H7 (cell line): ENCODE measurements at regions not wholly inside any gene's neighbourhood (a gene's known extent, or its start where the extent isn't known, plus 50 kb on each side); places are given as distances from the start of the nearest gene placed in this dataset.
A peak's percentile ranks its signal among the peaks of the same experiment; 100 is the strongest.
"Not testable (repeated sequence)": the region's sequence is repeated elsewhere in the genome, so short reads cannot be mapped to it uniquely, and the experiment has no call there.

Source experiments
- DNase-seq: peaks from one replicate; pipeline ENCODE4 v3.0.0; 2012
- H3K27me3 ChIP-seq: 2 replicates; pipeline ENCODE4 v1.6.0; 2011; ENCODE audit warnings: mild to moderate bottlenecking, low read length; ENCODE audit not compliant: control insufficient read depth, insufficient read depth
- H3K36me3 ChIP-seq: replicated peaks from 2 replicates; pipeline ENCODE4 v1.5.1; 2011; ENCODE audit warnings: low read length; ENCODE audit not compliant: control insufficient read depth, insufficient read depth
- H3K4me3 ChIP-seq: 2 replicates; pipeline ENCODE4 v1.5.1; 2011; ENCODE audit warnings: low read depth, mild to moderate bottlenecking, control low read depth, low read length, moderate library complexity; ENCODE audit not compliant: insufficient read depth

DNA sequence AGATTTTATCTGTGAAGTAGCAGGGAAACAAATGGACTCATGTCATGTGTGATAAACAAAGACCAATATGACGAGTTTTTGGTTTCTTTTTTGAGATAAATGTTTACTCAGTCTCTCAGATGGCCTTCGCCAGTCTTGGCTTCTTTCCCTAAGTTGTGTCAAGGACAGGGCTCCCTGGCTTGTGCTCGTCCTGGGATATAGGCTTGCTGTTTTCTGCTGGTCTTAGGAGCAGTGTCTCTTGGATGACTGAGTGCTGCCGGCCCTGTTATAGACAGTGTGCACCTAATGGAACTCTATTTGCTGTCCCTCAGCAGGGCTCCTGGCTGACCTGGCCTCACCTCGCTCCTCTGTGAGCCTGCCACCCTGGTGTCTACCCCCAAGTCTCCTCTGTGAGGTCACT is 324.1 kb upstream of the SYNCRIP start:
- no peaks in the 10 kb centered on the region for H3K36me3 ChIP-seq
- no peak overlapping the region for H3K4me3 ChIP-seq
- no peak for DNase-seq
- H3K27me3 ChIP-seq, result no peaks in the 10 kb centered on the region

DNA sequence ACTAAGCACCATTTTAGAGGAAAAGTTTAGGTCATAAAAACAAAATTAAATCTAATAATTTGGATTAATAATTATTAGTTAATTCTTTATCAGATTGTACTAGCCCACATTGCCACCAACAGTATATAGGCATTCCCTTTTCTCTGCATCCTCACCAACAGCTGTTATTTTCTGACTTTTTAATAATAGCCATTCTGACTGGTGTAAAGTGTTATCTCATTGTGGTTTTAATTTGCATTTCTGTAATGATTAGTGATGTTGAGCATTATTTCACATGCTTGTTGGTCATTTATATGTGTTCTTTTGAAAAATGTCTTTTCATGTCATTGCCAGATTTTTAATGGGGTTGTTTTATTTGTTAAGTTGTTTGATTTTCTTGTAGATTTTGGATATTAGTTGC is 319.1 kb upstream of the SYNCRIP start:
- no peaks in the 10 kb centered on the region for H3K36me3 ChIP-seq

GRCh38 chr6:85961125-85961524 is 318.4 kb upstream of the SYNCRIP start:
- Histone ChIP-seq H3K27me3 (no peaks in the 10 kb centered on the region), H3K4me3 (no peak overlapping the region), H3K36me3 (no peaks in the 10 kb centered on the region)
- no peak for DNase-seq

More for the DNA sequence above, 319.1 kb upstream of the SYNCRIP start:
- Histone ChIP-seq H3K27me3 (no peaks in the 10 kb centered on the region), H3K4me3 (no peak overlapping the region)
- DNase-seq, result no peak

GRCh38 chr6:85948481-85948880 is 305.8 kb upstream of the SYNCRIP start:
- no peak for DNase-seq
- Histone ChIP-seq H3K36me3 (no peaks in the 10 kb centered on the region), H3K4me3 (no peak overlapping the region), H3K27me3 (no peaks in the 10 kb centered on the region)

- no peaks in the 10 kb centered on the region for H3K27me3 ChIP-seq
- DNase-seq, result no peak
- no peaks in the 10 kb centered on the region for H3K36me3 ChIP-seq
- no peak overlapping the region for H3K4me3 ChIP-seq
Observed at GRCh38 chr6:85945459-85946185, 302.9 kb upstream of the SYNCRIP start.

GRCh38 chr6:85944776-85945175 is 302.1 kb upstream of the SYNCRIP start:
- Histone ChIP-seq H3K36me3 (no peaks in the 10 kb centered on the region), H3K4me3 (no peak overlapping the region), H3K27me3 (no peaks in the 10 kb centered on the region)
- DNase-seq, result no peak

DNA sequence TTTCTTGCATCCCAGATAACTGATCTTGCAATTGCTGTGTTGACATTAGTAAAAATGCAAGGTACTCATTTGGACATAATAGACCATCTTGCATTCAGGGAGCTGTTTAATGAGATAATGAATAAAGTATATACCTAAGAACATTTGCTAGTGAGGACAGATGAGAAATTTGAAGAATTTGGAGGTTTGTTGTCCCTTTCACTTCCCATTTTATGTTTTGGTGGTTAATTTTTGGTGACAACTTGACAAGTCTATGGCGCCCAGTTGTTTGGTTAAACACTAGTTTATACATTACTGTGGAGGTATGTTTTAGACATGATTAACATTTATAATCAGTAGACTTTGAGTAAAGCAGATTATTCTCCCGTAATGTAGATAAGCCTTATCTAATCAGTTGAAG is 300.2 kb upstream of the SYNCRIP start:
- H3K4me3 ChIP-seq, result no peak overlapping the region
- H3K36me3 ChIP-seq, result no peaks in the 10 kb centered on the region
- DNase-seq, result no peak
- no peaks in the 10 kb centered on the region for H3K27me3 ChIP-seq

- H3K4me3 ChIP-seq, result no peak overlapping the region
- DNase-seq, result no peak
- no peaks in the 10 kb centered on the region for H3K36me3 ChIP-seq
- H3K27me3 ChIP-seq, result no peaks in the 10 kb centered on the region
Observed at GRCh38 chr6:85936916-85937315, 294.2 kb upstream of the SYNCRIP start.

GRCh38 chr6:85923013-85923430 is 280.3 kb upstream of the SYNCRIP start:
- Histone ChIP-seq H3K36me3 (no peaks in the 10 kb centered on the region), H3K4me3 (no peak overlapping the region), H3K27me3 (no peaks in the 10 kb centered on the region)
- DNase-seq, result peak; percentile 43

DNA sequence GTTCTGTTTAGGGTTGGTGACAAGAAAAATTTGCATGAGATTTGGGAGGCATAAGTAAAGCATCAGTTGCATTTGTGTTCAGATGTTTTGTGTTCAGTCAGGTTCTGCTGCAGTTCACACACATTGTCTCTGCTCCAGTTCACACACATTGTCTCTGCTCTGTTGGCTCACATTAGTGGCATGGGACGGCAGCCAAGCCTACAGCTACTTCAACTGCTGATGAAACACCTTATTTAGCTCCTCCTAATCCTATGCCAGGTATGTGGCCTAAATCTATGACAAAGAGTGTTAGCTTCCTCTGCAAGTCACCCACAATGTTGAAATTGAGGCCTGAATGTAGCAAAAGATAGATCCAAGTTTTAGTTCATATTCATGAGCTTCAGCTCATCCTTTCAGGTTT is 278.1 kb upstream of the SYNCRIP start:
- Histone ChIP-seq H3K36me3 (no peaks in the 10 kb centered on the region), H3K27me3 (no peaks in the 10 kb centered on the region), H3K4me3 (no peak overlapping the region)
- no peak for DNase-seq

- Histone ChIP-seq H3K36me3 (no peaks in the 10 kb centered on the region), H3K4me3 (no peak overlapping the region), H3K27me3 (no peaks in the 10 kb centered on the region)
- no peak for DNase-seq
Observed at GRCh38 chr6:85917522-85917921, 274.8 kb upstream of the SYNCRIP start.

DNA sequence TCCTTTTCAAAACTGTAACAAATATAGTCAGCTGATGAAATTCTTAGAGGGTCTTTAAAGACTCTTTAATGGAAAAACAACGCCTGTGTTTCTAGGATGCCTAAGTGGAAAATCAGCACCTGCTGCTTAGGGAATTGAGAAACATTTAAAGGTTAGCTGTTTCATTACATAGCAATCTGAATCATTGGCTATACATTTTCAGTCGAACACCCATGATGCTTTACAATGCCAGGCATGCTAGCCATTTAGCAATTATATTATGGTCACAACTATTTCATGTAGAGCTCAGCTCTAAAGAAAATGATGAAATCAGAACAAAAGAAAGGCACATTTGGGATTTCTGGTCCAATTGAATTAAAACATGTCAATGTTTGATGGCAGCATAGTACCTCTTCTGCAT is 270.3 kb upstream of the SYNCRIP start:
- DNase-seq, result no peak
- no peaks in the 10 kb centered on the region for H3K27me3 ChIP-seq
- H3K4me3 ChIP-seq, result no peak overlapping the region
- H3K36me3 ChIP-seq, result no peaks in the 10 kb centered on the region

- H3K36me3 ChIP-seq, result no peaks in the 10 kb centered on the region
- no peak overlapping the region for H3K4me3 ChIP-seq
- DNase-seq, result no peak
- no peaks in the 10 kb centered on the region for H3K27me3 ChIP-seq
Observed at GRCh38 chr6:85912582-85912981, 269.9 kb upstream of the SYNCRIP start.

GRCh38 chr6:85911067-85911466 is 268.4 kb upstream of the SYNCRIP start:
- DNase-seq, result no peak
- Histone ChIP-seq H3K27me3 (no peaks in the 10 kb centered on the region), H3K4me3 (no peak overlapping the region), H3K36me3 (no peaks in the 10 kb centered on the region)

DNA sequence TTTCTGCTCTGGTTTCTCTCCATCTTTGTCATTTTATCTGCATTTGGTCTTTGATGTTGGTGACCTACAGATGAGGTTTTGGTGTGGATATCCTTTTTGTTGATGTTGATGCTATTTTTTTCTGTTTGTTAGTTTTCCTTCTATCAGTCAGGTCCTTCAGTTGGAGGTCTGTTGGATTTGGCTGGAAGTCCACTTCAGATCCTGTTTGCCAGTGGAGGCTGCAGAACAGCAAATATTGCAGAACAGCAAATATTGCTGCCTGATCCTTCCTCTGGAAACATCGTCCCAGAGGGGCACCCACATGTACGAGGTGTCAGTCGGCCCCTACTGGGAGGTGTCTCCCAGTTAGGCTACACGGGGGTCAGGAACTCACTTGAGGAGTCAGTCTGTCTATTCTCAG is 265.4 kb upstream of the SYNCRIP start:
- DNase-seq, H3K27me3 ChIP-seq, H3K4me3 ChIP-seq, H3K36me3 ChIP-seq: not testable (repeated sequence)

- no peaks in the 10 kb centered on the region for H3K36me3 ChIP-seq
- H3K27me3 ChIP-seq, result no peaks in the 10 kb centered on the region
- DNase-seq, result no peak
- H3K4me3 ChIP-seq, result no peak overlapping the region
Observed at GRCh38 chr6:85892346-85892745, 249.7 kb upstream of the SYNCRIP start.
